CD4-positive, alpha-beta T cell treated with Interferon alpha-2 for 1 hour (primary cell): ENCODE measurements at regions not wholly inside any gene's neighbourhood (a gene's known extent, or its start where the extent isn't known, plus 50 kb on each side); places are given as distances from the start of the nearest gene placed in this dataset.

Experiments used
- DNase-seq, 2 donors: peaks; one replicate each; pipeline ENCODE4 v3.0.0-alpha.2; 2020 to 2022

- DNase-seq, result no peak
Observed at GRCh38 chr3:59578129-59578528, 528.3 kb upstream of the CFAP20DC start.

- DNase-seq, result no peak
Observed at GRCh38 chr3:59576606-59577005, 526.8 kb upstream of the CFAP20DC start.

- peak; percentile 75 to 85 for DNase-seq
Observed at GRCh38 chr3:59575113-59576001, 525.5 kb upstream of the CFAP20DC start.

- no peak for DNase-seq
Observed at GRCh38 chr3:59573911-59574310, 524.1 kb upstream of the CFAP20DC start.

GRCh38 chr3:59572106-59572505 lies 522.3 kb upstream of the CFAP20DC start:
- DNase-seq, result no peak

- no peak for DNase-seq
Observed at GRCh38 chr3:59570806-59571205, 521.0 kb upstream of the CFAP20DC start.

GRCh38 chr3:59567661-59568060 lies 517.8 kb upstream of the CFAP20DC start:
- no peak for DNase-seq

GRCh38 chr3:59566481-59566975 lies 516.7 kb upstream of the CFAP20DC start:
- no peak for DNase-seq

- no peak for DNase-seq
Observed at GRCh38 chr3:59565125-59565524, 515.3 kb upstream of the CFAP20DC start.

- no peak for DNase-seq
Observed at GRCh38 chr3:59563966-59564365, 514.1 kb upstream of the CFAP20DC start.

- DNase-seq, result no peak
Observed at GRCh38 chr3:59563072-59563605, 513.3 kb upstream of the CFAP20DC start.

GRCh38 chr3:59559721-59560435 lies 510.1 kb upstream of the CFAP20DC start:
- DNase-seq, result no peak

- no peak for DNase-seq
Observed at GRCh38 chr3:59558906-59559720, 509.3 kb upstream of the CFAP20DC start.

GRCh38 chr3:59555593-59556315 lies 505.9 kb upstream of the CFAP20DC start:
- DNase-seq, result no peak

GRCh38 chr3:59553076-59553475 lies 503.3 kb upstream of the CFAP20DC start:
- no peak for DNase-seq

- no peak for DNase-seq
Observed at GRCh38 chr3:59551834-59552233, 502.0 kb upstream of the CFAP20DC start.

GRCh38 chr3:59549962-59550361 lies 500.1 kb upstream of the CFAP20DC start:
- no peak for DNase-seq

- no peak for DNase-seq
Observed at GRCh38 chr3:59547874-59548273, 498.0 kb upstream of the CFAP20DC start.

GRCh38 chr3:59546522-59546921 lies 496.7 kb upstream of the CFAP20DC start:
- DNase-seq, result no peak

- no peak for DNase-seq
Observed at GRCh38 chr3:59545374-59545773, 495.5 kb upstream of the CFAP20DC start.

GRCh38 chr3:59542276-59542675 lies 492.5 kb upstream of the CFAP20DC start:
- DNase-seq, result no peak

GRCh38 chr3:59540696-59541095 lies 490.9 kb upstream of the CFAP20DC start:
- DNase-seq, result no peak
